Esophagus muscularis mucosa (tissue), 4 donors: ENCODE measurements at regions not wholly inside any gene's neighbourhood (a gene's known extent, or its start where the extent isn't known, plus 50 kb on each side); places are given as distances from the start of the nearest gene placed in this dataset.

Source experiments
- DNase-seq: peaks from one replicate; pipeline ENCODE4 v3.0.0-alpha.2; 2017; ENCODE audit errors: extremely low spot score
- H3K27ac ChIP-seq, 4 donors: fragments of 200-600 bp; sonication (generic); replicated peaks in 1 of 4; 1 replicate in 3 of 4; 2 replicates in 1 of 4; pipeline ENCODE4 v1.5.1; 2016 to 2019; ENCODE audit warnings: mild to moderate bottlenecking in 1 of 4
- H3K27me3 ChIP-seq, 4 donors: fragments of 200-600 bp; sonication (generic); one replicate each; pipeline versions ENCODE4 v1.5.1 to v1.6.0; 2016 to 2019
- H3K36me3 ChIP-seq, 4 donors: fragments of 200-600 bp; sonication (generic); one replicate each; pipeline ENCODE4 v1.5.1; 2016 to 2019
- H3K4me1 ChIP-seq, 4 donors: fragments of 200-600 bp; sonication (generic); one replicate each; pipeline ENCODE4 v1.5.1; 2016 to 2019
- H3K4me3 ChIP-seq, 4 donors: fragments of 200-600 bp; sonication (generic); 1 replicate in 2 of 4; 2 replicates in 2 of 4; pipeline ENCODE4 v1.5.1; 2016 to 2019; ENCODE audit warnings: mild to moderate bottlenecking in 4 of 4, moderate library complexity in 1 of 4
- H3K9me3 ChIP-seq, 4 donors: fragments of 200-600 bp; sonication (generic); 1 replicate in 3 of 4; 2 replicates in 1 of 4; pipeline ENCODE4 v1.5.1; 2016 to 2019
- CTCF ChIP-seq, 3 experiments: fragments of 200-600 bp in 2 of 3; fragments of 450-650 bp in 1 of 3; sonication (generic) in 2 of 3; IDR thresholded peaks; one replicate each; pipeline ENCODE4 v1.5.1; 2017 to 2019; ENCODE audit warnings: antibody characterized with exemption in 3 of 3, mild to moderate bottlenecking in 2 of 3, moderate library complexity in 1 of 3
- EP300 ChIP-seq: sonication (generic); formaldehyde crosslinking; IDR thresholded peaks from one replicate; pipeline ENCODE4 v1.6.1; 2017; ENCODE audit warnings: antibody characterized with exemption
- POLR2A ChIP-seq: fragments of 450-650 bp; IDR thresholded peaks from one replicate; pipeline ENCODE4 v1.6.1; 2017; ENCODE audit warnings: antibody characterized with exemption, moderate library complexity, mild to moderate bottlenecking, low read depth
- POLR2AphosphoS5 ChIP-seq, 2 donors: sonication (generic); formaldehyde crosslinking; IDR thresholded peaks; one replicate each; pipeline ENCODE4 v1.6.1; 2017; ENCODE audit warnings: antibody characterized with exemption in 2 of 2
- WGBS: methylation state at CpG from one replicate; pipeline ENCODE4 v1.1.5; 2018; 5-methylcytosine and 5-hydroxymethylcytosine counted together
- intact Hi-C: fragments of 100-400 bp; cut with DNase I; formaldehyde crosslinking; loops from one replicate; pipeline ENCODE4 v1.15.1; 2023

GRCh38 chr5:2805080-2805479, 53.6 kb upstream of the IRX2 start:
- WGBS, result 63% methylated on average over 5 of the region's 5 CpGs
- intact Hi-C loops, result no loop called here
- peak; percentile 74 for DNase-seq

GRCh38 chr5:2803751-2804150, 52.3 kb upstream of the IRX2 start:
- intact Hi-C loops, result no loop called here
- TF ChIP-seq CTCF (IDR thresholded peaks at IDR 0.05) (no peak), POLR2A (no peak), EP300 (no peak)
- Histone ChIP-seq H3K27ac (no peak overlapping the region), H3K4me1 (no peaks in the 10 kb centered on the region), H3K27me3 (peaks cover 0 to 32% (median 0%) of the 10 kb centered on the region in 4 donors), H3K36me3 (no peaks in the 10 kb centered on the region), H3K9me3 (no peaks in the 10 kb centered on the region), H3K4me3 (no peak overlapping the region)
- peak; percentile 80 for DNase-seq
- 78% methylated on average over 2 of the region's 2 CpGs for WGBS

More at GRCh38 chr5:2805080-2805479, 53.6 kb upstream of the IRX2 start:
- Histone ChIP-seq H3K27me3 (peaks cover 0 to 30% (median 0%) of the 10 kb centered on the region in 4 donors), H3K4me1 (no peaks in the 10 kb centered on the region), H3K27ac (no peak overlapping the region), H3K4me3 (no peak overlapping the region), H3K36me3 (no peaks in the 10 kb centered on the region), H3K9me3 (no peaks in the 10 kb centered on the region)
- TF ChIP-seq POLR2A, result no peak
- no peak for TF ChIP-seq CTCF (IDR thresholded peaks at IDR 0.05)
- TF ChIP-seq EP300, result no peak
- no peak for TF ChIP-seq POLR2AphosphoS5 (IDR thresholded peaks at IDR 0.05)

GRCh38 chr5:2802693-2803365, 51.4 kb upstream of the IRX2 start:
- DNase-seq, result peak; percentile 14
- intact Hi-C loops, result no loop called here

DNA sequence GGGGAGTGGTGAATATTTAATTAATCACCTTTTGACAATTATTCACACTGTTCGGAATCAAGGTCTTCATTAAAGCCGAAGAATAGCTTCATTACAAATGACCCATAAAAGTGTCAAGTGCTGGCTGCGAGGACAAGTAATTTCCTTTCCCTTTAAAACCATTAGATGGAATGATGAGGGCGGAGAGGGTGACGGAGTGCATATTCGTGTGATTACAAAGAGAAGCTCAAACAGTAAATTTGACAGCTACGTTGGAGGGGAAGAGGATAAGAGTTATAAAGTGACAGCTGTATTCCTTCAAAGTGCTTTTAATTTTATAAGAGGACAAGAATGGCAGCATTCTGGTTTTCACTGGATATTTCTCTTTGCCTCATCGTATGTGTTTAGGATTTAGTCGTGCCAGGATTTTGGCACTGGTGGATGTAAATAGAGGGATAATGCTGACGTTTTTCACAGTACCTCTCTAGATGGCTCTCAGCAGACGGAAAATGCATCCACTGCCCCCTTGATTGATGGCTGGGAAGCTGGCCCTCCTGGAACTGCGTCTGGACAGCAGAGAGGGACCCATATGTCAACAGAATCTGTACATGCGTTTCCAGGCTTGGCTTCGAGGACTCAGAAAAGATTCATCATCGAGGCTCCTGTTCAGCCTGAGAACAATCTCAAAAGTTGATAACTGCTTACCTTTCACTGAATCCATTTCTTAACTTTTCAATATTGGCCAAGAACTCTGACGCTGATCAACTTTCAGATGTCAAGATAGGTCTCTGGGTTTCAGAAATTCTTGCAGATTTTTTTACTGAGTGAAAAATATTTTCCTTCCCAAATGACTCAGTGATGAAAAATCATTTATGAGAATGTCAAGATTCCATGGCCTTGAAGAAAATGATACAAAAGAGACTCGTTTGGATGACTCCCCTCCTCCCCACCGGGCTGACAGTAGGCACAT, 50.4 kb upstream of the IRX2 start:
- Histone ChIP-seq H3K36me3 (no peaks in the 10 kb centered on the region), H3K27ac (no peak overlapping the region), H3K27me3 (peaks cover 0 to 25% (median 0%) of the 10 kb centered on the region in 4 donors), H3K4me1 (no peaks in the 10 kb centered on the region), H3K9me3 (no peaks in the 10 kb centered on the region), H3K4me3 (no peak overlapping the region)
- intact Hi-C loops, result no loop called here
- peak; percentile 70 for DNase-seq
- 39% methylated on average over 18 of the region's 18 CpGs for WGBS
- TF ChIP-seq EP300 (no peak), POLR2A (no peak), CTCF (IDR thresholded peaks at IDR 0.05) (no peak), POLR2AphosphoS5 (IDR thresholded peaks at IDR 0.05) (no peak)

More at GRCh38 chr5:2802693-2803365, 51.4 kb upstream of the IRX2 start:
- TF ChIP-seq POLR2AphosphoS5 (IDR thresholded peaks at IDR 0.05), result no peak
- no peak for TF ChIP-seq EP300
- TF ChIP-seq POLR2A, result no peak
- TF ChIP-seq CTCF (IDR thresholded peaks at IDR 0.05), result no peak
- H3K4me3 ChIP-seq, result no peak overlapping the region
- no peaks in the 10 kb centered on the region for H3K4me1 ChIP-seq
- no peaks in the 10 kb centered on the region for H3K9me3 ChIP-seq
- 82% methylated on average over 10 of the region's 10 CpGs for WGBS
- no peaks in the 10 kb centered on the region for H3K36me3 ChIP-seq
- no peak overlapping the region for H3K27ac ChIP-seq
- peaks cover 0 to 26% (median 0%) of the 10 kb centered on the region in 4 donors for H3K27me3 ChIP-seq
